ENCODE measurements at regions not wholly inside any gene's neighbourhood (a gene's known extent, or its start where the extent isn't known, plus 50 kb on each side); places are given as distances from the start of the nearest gene placed in this dataset.
"Not testable (repeated sequence)": the region's sequence is repeated elsewhere in the genome, so short reads cannot be mapped to it uniquely, and the experiment has no call there.

DNA sequence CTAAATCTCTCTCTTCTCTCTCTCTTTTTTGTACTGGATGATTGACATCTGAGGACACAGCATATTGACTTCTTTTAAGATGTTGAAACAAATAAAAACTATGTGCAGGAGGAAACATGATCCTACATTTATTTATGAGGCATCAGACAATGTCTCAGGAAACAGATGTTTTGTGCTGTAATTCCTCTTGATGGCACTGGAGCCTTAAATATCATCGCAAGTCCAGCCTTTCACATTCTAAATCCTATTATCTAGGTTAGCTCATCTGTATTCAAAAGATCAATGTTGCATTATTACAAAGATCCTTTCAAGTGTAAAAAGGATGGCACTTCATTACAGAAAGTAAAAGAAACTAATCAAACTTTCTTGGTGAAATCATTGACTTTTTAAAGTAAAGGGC is 63.9 kb downstream of the MAT2B start:
- intact Hi-C loops (cut with DNase I), result loop anchor here (10.0 kb wide), 2 partner anchors 936 to 1636 kb away; no protein-coding TSS in a partner anchor
- no peak for DNase-seq (ENCODE audit: low spot score)

DNA sequence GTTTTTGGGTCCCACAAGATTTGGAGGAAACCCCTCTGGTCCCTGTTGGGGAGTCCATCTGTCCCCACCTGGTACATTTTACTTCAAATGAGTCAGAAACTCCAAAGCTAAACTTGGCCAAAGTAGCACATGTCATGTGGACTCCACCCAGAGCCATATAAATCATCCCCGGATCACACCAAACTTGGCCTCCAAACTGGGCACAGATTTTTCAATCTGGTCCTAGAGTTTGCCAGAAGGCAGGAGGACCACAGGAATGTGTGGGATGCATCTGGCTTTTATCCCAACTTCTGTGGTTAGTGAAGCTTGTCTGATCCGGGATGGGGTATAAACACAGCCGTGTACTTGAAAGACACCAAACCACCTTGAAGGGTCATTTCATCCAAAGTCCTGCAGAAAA is 66.3 kb downstream of the MAT2B start:
- no peak for DNase-seq (ENCODE audit: low spot score)
- intact Hi-C loops (cut with DNase I), result no loop called here

DNA sequence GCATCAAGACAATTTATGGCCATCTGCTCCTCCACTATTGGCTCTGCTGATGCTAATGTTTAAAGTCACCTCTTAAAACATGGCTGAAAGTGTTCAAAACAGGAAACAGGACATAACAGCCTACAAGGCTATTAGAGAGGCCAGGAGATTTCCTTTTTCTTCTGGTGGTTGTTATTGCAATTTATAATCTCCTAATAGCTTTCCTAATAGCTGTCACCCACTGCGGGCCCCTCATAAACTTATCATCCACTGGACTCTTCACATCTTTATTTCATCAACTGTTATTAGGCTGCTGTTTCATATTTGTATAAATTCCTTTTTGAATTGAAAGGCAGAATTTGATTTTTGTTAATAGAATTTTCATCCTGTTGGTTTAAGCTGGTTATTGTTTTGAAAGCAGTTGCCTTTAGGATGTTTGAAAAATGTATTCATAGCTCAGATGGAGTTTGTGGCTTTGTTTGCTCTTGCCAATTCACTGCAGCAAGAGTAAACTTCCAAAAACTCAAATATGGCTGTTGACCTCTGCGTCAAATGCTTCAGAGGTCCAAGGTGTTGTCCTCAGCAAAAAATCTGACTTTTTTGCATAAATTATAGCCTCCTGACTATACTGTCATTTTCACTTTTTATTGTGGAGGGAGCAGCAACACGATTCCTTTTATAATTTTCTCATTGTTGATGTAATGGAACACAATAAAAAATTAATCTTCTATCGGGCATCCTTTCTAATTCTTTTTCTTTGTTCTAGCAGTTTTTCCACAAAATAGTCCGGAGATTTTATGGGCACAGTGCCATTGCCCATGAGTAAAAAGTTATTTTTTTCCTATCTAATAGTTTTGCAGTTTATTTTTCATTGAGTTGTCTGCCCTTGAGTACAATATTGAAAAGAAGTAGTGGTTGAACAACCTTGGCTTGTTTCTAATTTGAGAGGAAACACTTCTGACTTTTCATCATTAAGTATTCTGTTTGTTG is 69.3 kb downstream of the MAT2B start:
- intact Hi-C loops (cut with DNase I), result no loop called here
- DNase-seq (ENCODE audit: low spot score), result no peak

DNA sequence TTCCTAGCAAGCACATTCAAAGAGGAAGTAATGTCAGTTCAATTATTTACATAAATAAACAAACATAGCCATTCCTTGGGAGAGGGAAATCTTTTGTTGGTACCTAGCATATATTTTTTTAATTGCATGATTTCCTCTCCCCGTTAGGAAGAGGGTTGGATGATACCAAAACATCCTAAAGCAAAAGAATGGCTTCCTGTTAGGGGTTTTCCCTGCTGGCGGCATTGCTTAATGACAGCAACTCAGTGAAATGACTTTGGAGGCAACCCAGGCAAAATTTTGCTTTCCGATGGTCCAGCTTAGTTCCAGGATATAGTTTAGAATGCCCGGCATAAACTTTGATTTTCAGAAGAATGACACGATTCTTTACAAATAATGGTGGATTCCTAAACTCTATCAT is 73.2 kb downstream of the MAT2B start:
- no peak for DNase-seq (ENCODE audit: low spot score)
- intact Hi-C loops (cut with DNase I), result no loop called here

DNA sequence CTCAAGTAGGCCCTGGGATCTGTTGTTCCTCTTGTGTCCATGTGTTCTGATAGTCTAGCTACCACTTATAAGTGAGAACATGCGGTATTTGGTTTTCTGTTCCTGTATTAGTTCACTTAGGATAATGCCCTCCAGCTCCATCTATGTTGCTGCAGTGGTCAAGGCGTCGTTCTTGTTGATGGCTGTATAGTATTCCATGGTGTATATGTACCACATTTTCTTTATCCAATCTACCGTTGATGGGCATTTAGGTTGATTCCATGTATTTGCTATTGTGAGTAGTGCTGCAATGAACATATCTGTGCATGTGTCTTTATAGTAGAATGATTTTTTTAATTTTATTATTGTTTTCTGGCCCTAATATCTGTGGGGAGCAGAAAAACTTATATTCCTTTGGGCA is 74.3 kb downstream of the MAT2B start:
- intact Hi-C loops (cut with DNase I), result no loop called here
- no peak for DNase-seq (ENCODE audit: low spot score)

DNA sequence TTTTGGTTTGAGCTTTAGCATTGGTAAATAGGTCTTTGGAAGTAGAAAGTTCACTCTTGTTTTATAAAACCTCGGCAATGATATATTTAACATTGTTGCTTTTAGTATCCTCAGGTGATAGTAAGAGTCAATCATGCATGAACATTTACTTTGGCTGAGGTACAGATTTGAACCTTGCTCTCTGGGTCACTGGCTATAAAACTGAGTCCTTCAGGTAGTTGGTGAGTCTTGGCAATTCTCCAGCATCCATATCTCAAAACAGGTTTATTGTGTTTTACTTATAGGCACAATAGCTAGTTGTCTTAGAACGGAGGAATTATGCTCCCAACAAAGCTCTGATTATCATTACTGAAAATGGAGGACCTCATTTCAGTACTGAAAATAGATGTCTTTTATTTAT is 75.1 kb downstream of the MAT2B start:
- intact Hi-C loops (cut with DNase I), result no loop called here
- DNase-seq (ENCODE audit: low spot score), result no peak

DNA sequence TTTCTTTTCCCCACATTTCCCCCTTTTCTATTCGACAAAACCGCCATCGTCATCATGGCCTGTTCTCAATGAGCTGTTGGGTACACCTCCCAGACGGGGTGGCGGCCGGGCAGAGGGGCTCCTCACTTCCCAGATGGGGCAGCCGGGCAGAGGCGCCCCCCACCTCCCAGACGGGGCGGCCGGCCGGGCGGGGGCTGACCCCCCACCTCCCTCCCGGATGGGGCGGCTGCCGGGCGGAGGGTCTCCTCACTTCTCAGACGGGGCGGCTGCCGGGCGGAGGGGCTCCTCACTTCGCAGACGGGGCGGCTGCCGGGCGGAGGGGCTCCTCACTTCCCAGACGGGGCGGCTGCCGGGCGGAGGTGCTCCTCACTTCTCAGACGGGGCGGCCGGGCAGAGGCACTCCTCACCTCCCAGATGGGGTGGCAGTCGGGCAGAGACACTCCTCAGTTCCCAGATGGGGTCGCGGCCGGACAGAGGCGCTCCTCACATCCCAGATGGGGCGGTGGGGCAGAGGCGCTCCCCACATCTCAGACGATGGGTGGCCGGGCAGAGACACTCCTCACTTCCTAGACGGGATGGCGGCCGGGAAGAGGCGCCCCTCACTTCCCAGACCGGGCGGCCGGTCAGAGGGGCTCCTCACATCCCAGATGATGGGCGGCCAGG is 78.2 kb downstream of the MAT2B start:
- DNase-seq (ENCODE audit: low spot score); intact Hi-C loops (cut with DNase I): not testable (repeated sequence)

DNA sequence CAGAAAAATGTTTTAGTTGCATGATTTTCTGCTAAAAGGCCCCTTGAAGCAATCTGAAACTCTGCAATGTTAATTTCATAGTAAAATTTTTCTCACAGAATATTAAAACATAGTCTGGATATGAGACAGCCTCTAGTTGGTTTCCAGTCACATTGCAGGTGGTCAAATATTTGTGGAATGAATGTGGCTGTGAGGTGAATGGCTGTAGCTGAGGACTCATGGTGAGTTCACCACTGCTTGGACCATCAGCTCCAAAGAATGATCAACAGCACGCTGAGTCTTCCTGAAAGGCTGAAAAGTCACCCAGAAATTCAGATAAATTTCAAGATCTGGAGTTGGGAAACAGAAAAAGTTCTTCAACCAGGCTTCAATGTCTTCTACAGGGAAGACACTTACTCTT is 79.8 kb downstream of the MAT2B start:
- intact Hi-C loops (cut with DNase I), result no loop called here
- DNase-seq (ENCODE audit: low spot score), result no peak

DNA sequence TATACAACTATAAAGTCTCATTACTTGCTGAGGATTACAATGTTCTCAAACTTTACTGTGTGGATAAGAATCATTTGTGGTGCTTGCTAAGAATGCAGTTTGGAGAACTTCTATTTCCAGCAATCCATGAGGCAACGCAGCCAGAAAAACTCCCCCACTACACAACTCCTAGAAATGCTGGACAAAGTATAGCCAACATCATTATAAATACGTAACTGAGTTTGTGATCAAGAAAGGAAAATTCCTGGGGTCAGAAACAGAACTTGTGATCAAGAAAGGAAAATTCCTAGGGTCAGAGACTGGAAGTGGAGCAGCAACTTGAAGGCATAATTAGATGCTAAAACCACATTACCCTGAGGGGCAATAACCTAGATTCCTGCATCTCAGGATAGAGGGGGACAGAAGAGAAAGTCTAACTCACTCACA is 81.1 kb downstream of the MAT2B start:
- DNase-seq (ENCODE audit: low spot score), result no peak

DNA sequence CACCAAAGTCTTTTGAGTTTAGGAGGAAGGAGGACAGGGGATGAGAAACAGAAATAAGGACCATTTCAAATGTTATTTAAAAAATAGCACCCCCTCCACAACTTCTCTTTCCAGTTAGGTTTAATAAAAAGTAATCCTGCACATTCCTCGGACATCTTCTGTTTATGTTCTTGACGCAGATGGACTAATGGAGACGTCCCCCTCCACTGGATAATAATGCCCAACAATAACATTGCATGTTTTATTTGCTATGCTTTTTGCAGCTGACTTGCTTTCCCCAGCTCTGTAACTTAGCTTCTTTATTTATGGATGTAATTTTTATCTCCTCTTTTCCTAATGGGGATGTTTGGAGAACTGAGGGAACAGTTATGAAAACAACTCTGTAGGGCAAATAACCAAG is 89.5 kb downstream of the MAT2B start:
- intact Hi-C loops (cut with DNase I), result no loop called here
- DNase-seq (ENCODE audit: low spot score), result no peak

More for the DNA sequence above, 81.1 kb downstream of the MAT2B start:
- intact Hi-C loops (cut with DNase I), result no loop called here

DNA sequence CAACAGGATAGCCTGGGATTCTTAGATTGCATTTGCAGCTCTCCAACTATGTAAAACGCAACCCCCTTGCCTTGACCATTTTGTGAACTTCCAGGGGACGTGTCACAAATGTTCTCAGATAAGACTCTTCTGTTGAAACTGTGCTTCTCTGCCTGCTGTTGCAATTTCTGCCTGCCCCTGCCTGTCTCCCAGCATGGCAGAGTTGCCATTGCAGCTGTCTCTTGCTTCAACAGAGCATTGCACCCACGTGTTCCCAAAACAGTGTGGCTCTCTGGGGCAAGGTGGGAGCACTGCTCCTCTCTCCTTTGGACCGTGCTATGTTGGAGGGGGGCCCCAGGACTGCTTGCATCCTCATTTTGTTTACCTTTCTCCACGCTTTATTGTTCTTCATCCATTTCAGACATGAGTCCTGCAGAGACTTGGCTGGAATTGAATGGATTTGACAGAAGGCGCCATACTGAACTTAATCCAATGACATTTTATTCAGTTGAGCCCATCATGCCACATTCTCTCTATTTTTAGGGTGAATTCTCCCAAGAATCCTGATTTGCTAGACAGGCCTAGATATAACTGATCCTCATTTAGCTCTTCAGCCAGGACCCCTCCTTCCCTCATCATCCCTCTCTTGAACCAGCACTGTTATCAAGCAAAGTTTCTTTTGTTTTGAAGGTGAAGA is 90.7 kb downstream of the MAT2B start:
- no peak for DNase-seq (ENCODE audit: low spot score)
- intact Hi-C loops (cut with DNase I), result no loop called here

DNA sequence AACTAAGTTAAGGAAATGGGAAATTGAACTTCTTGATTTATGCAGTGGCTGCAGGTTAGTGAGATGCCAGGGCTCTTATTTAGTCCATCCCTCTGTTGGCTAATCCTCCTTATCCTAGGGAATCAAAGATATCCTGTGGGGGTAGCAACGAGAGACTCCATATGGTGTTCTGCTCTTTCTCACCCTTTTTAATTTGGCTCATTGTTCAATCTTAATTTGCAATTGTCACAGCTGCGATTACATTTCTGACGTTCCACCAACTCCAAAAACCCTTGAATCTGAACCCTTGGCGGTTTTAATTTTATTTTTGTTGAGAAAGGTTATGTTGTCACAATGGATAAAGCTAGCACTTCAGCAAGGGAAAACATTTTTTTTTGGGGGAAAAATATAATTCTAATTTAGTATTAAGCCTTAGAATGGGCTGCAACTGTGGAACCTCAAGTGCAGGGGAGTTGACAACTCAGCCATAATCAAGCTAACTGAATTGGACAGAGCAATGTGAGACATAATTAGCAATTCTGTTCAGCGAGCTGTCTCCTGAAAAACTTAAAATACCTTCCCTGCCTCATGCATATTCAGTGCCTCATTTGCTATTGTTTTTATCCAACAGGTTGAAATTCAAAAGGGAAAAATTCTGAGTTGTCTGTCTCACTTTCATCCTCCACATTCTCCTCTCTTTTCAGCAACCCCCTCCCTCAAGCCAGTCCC is 91.3 kb downstream of the MAT2B start:
- intact Hi-C loops (cut with DNase I), result no loop called here
- DNase-seq (ENCODE audit: low spot score), result no peak

DNA sequence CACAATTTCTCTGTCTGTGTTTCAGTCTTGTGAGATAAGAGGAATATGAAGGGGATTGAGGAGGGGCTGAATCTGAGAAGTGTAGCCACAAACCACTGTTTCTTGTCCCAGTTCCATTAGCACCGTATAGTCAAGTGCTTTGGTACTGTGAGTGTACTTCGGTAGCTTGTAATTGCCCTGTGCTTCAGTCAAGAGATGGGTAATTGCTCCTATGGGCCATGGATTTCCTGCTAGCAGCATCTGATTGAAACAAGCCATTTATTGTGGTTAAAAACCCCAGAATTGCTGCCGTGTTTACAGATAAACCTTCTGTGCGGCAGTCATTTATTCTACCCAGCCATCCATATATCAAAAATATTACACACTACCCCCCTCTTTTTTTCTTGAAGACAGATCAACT is 98.6 kb downstream of the MAT2B start:
- intact Hi-C loops (cut with DNase I), result no loop called here
- DNase-seq (ENCODE audit: low spot score), result no peak

DNA sequence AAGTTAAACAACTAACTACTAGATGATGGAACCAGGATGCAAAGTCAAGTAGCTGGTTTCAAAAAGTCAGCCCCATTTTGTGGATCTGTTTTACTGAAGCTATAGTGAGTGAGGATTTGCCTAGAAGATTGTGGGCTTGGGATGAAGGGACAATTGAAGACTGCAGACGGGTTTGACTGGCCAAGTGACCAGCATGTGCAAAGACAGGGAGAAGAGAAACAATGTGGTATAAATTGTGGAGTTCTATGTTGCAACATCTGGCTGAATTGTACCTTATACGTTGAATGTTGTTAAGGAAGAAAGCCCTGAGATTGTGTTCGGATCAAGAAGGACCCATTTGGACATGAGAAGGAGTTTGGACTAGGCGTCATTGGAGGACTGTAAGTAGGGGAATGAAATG is 101.8 kb downstream of the MAT2B start:
- intact Hi-C loops (cut with DNase I), result no loop called here
- no peak for DNase-seq (ENCODE audit: low spot score)

DNA sequence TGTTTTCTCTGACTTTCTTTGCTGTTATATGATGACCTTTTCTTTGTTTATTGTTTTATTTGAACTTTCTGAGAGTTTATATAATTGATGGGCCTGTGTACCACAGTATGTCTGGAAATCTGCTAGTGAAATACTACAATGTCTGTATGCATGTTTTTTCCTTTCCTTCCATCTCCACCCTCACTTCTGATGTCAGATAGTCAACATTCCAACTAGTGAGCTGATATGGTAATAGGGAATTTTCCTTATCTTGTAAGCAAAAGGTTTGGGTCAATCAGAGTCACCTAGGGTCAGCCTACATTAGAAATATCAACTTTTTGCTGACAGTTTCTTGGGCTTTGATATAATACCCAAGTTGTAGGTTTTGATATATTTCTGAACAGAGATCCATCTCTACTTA is 103.2 kb downstream of the MAT2B start:
- intact Hi-C loops (cut with DNase I), result no loop called here
- no peak for DNase-seq (ENCODE audit: low spot score)

DNA sequence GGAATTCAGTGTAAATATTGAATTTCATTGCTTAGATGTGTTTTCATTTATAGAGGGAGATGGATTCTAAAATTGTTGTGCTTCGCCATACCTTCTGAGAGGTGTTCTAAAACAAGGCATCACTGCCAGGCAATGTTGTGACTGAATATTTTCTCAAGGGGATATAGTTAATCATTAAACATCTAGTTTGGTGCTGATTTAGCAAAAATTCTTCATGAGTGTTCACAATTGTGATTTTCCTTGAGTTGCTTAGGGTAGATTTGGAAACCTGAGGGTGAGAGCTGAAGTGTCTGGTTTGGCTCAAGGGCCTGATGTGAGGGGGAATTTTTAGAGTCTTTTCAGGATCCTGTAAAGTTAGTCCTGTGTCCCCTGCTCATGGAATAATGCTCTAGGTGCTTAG is 104.5 kb downstream of the MAT2B start:
- intact Hi-C loops (cut with DNase I), result no loop called here

DNA sequence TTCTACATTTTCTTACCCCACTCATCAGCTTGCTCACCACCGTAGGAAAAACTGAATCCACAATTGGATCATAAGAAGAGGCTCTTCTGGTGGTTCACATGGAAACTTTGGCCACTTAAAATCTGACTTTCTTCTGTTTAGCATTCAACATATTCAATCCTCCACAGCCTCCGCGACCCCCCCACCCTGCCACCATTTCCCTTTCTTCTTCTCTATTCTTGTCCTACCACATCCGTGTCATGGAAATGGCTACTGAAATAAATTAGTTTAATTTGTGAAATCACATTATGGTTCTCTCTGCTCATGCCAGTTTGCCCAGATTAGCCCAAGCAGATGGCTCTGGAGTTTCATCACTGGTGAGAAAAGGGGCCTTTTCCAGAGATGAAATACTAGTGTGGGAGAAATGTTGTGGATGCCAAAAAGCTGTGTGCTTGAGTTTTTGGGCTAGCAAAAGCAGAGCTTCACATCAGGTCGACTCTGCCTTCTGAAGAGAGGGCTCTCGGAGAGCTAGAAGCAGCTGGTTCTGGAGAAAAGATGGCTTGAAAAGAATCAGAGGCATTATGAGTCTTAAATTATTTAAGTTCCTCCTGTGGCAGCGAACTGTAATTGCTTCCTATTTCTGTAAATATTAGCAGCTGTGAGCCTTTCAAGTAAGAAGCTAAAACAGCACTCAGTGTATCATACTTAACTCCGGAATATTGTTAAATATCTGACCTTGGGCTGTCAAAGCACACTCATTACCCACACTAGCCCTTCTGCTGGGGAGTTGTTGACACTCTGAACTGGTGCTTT is 107.1 kb downstream of the MAT2B start:
- intact Hi-C loops (cut with DNase I), result no loop called here
- DNase-seq (ENCODE audit: low spot score), result no peak

More for the DNA sequence above, 104.5 kb downstream of the MAT2B start:
- DNase-seq (ENCODE audit: low spot score), result no peak

DNA sequence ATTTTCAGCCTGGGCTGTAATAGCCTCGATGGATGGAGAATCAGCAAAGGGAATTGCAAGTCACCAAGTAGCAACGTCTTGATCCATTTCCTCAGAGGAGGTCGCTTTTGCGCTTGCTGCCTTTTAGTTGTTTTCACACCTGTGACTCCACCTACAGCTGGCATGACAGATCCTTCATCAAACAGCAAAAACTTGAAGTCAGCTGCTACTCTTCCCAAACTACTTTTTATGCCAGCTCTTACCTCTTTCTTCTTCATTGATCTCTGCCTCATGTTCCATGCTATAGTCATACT is 107.7 kb downstream of the MAT2B start:
- no peak for DNase-seq (ENCODE audit: low spot score)
- intact Hi-C loops (cut with DNase I), result no loop called here

DNA sequence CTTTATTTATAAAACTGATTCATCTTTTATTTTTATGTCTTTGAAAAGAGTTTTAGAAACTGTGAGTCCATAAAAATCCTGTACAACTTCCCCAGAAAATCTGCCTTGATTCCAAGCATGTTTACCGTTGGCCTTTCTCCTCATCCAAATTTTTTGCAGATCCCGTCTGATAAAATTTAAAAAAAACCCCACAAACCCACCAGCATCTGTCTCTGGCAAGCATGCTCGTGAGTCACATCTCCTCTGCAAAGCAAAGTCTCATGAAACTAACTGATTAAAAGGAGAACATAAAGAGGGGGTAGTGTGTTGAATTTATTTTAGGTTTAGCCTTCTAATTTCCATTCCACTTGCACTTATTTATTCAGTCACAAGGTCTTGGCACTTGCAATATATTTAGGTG is 109.4 kb downstream of the MAT2B start:
- intact Hi-C loops (cut with DNase I), result no loop called here
- DNase-seq (ENCODE audit: low spot score), result no peak

Measured in cardiac septum (tissue), 1 donor.